IPS-15b (cell line): ENCODE measurements at regions not wholly inside any gene's neighbourhood (a gene's known extent, or its start where the extent isn't known, plus 50 kb on each side); places are given as distances from the start of the nearest gene placed in this dataset.
"Not testable (repeated sequence)": the region's sequence is repeated elsewhere in the genome, so short reads cannot be mapped to it uniquely, and the experiment has no call there.

Experiments
- H3K27me3 ChIP-seq: one replicate; pipeline ENCODE4 v1.6.1; 2013; ENCODE audit warnings: low read length; ENCODE audit not compliant: control insufficient read depth, insufficient read depth
- H3K36me3 ChIP-seq: one replicate; pipeline ENCODE4 v1.6.1; 2013; ENCODE audit warnings: low read length; ENCODE audit not compliant: control insufficient read depth, insufficient read depth
- H3K4me1 ChIP-seq: one replicate; pipeline ENCODE4 v1.6.1; 2013; ENCODE audit warnings: mild to moderate bottlenecking, low read length; ENCODE audit not compliant: control insufficient read depth, insufficient read depth
- H3K4me3 ChIP-seq: one replicate; pipeline ENCODE4 v1.5.1; 2013; ENCODE audit warnings: low read depth, low read length
- H3K9ac ChIP-seq: one replicate; pipeline ENCODE4 v1.6.1; 2013; ENCODE audit warnings: low read depth, mild to moderate bottlenecking, low read length
- H3K9me3 ChIP-seq: one replicate; pipeline ENCODE4 v1.6.1; 2013; ENCODE audit warnings: mild to moderate bottlenecking, low read length; ENCODE audit not compliant: control insufficient read depth, insufficient read depth

- no peak overlapping the region for H3K9ac ChIP-seq
- no peak overlapping the region for H3K4me3 ChIP-seq
- H3K4me1 ChIP-seq = no peaks in the 10 kb centered on the region
- H3K9me3 ChIP-seq = no peaks in the 10 kb centered on the region
- no peaks in the 10 kb centered on the region for H3K27me3 ChIP-seq
- H3K36me3 ChIP-seq = no peaks in the 10 kb centered on the region
These were observed 1565.1 kb downstream of the SI start for GRCh38 chr3:163513149-163513657.

- Histone ChIP-seq H3K4me3 (no peak overlapping the region), H3K36me3 (no peaks in the 10 kb centered on the region), H3K27me3 (no peaks in the 10 kb centered on the region), H3K9me3 (no peaks in the 10 kb centered on the region), H3K9ac (no peak overlapping the region), H3K4me1 (no peaks in the 10 kb centered on the region)
These were observed 1570.1 kb downstream of the SI start for GRCh38 chr3:163508206-163508605.

GRCh38 chr3:163504974-163505373, 1573.3 kb downstream of the SI start:
- H3K36me3 ChIP-seq = no peaks in the 10 kb centered on the region

GRCh38 chr3:163499736-163500219, 1578.5 kb downstream of the SI start:
- not testable (repeated sequence) for H3K9me3 ChIP-seq, H3K27me3 ChIP-seq, H3K4me1 ChIP-seq, H3K9ac ChIP-seq, H3K36me3 ChIP-seq, H3K4me3 ChIP-seq

More at GRCh38 chr3:163504974-163505373, 1573.3 kb downstream of the SI start:
- Histone ChIP-seq H3K4me1 (no peaks in the 10 kb centered on the region), H3K9me3 (no peaks in the 10 kb centered on the region), H3K27me3 (no peaks in the 10 kb centered on the region), H3K9ac (no peak overlapping the region), H3K4me3 (no peak overlapping the region)

- H3K9me3 ChIP-seq = not testable (repeated sequence)
These were observed 1579.2 kb downstream of the SI start for GRCh38 chr3:163498842-163499735.

GRCh38 chr3:163491714-163492113, 1586.6 kb downstream of the SI start:
- no peak overlapping the region for H3K4me3 ChIP-seq
- H3K9ac ChIP-seq = no peak overlapping the region
- no peaks in the 10 kb centered on the region for H3K36me3 ChIP-seq
- no peaks in the 10 kb centered on the region for H3K4me1 ChIP-seq
- H3K27me3 ChIP-seq = no peaks in the 10 kb centered on the region
- no peaks in the 10 kb centered on the region for H3K9me3 ChIP-seq

More at GRCh38 chr3:163498842-163499735, 1579.2 kb downstream of the SI start:
- H3K27me3 ChIP-seq, H3K9ac ChIP-seq, H3K36me3 ChIP-seq, H3K4me1 ChIP-seq: not testable (repeated sequence)
- peak overlapping the region; percentile 11 for H3K4me3 ChIP-seq

GRCh38 chr3:163490119-163490518, 1588.2 kb downstream of the SI start:
- no peak overlapping the region for H3K4me3 ChIP-seq
- no peak overlapping the region for H3K9ac ChIP-seq
- no peaks in the 10 kb centered on the region for H3K36me3 ChIP-seq
- no peaks in the 10 kb centered on the region for H3K4me1 ChIP-seq
- H3K27me3 ChIP-seq = no peaks in the 10 kb centered on the region
- no peaks in the 10 kb centered on the region for H3K9me3 ChIP-seq

- Histone ChIP-seq H3K9me3 (no peaks in the 10 kb centered on the region), H3K9ac (no peak overlapping the region), H3K27me3 (no peaks in the 10 kb centered on the region), H3K4me3 (no peak overlapping the region), H3K36me3 (no peaks in the 10 kb centered on the region), H3K4me1 (no peaks in the 10 kb centered on the region)
These were observed 1595.6 kb downstream of the SI start for GRCh38 chr3:163482695-163483094.

GRCh38 chr3:163481738-163482137, 1596.6 kb downstream of the SI start:
- Histone ChIP-seq H3K9ac (no peak overlapping the region), H3K27me3 (no peaks in the 10 kb centered on the region), H3K4me3 (no peak overlapping the region), H3K4me1 (no peaks in the 10 kb centered on the region), H3K36me3 (no peaks in the 10 kb centered on the region), H3K9me3 (no peaks in the 10 kb centered on the region)

GRCh38 chr3:163476179-163476578, 1602.1 kb downstream of the SI start:
- no peaks in the 10 kb centered on the region for H3K36me3 ChIP-seq
- no peaks in the 10 kb centered on the region for H3K9me3 ChIP-seq
- no peaks in the 10 kb centered on the region for H3K4me1 ChIP-seq
- no peaks in the 10 kb centered on the region for H3K27me3 ChIP-seq
- no peak overlapping the region for H3K9ac ChIP-seq
- no peak overlapping the region for H3K4me3 ChIP-seq

- H3K36me3 ChIP-seq = no peaks in the 10 kb centered on the region
- no peaks in the 10 kb centered on the region for H3K27me3 ChIP-seq
- no peaks in the 10 kb centered on the region for H3K4me1 ChIP-seq
- H3K9ac ChIP-seq = no peak overlapping the region
- H3K9me3 ChIP-seq = no peaks in the 10 kb centered on the region
- H3K4me3 ChIP-seq = no peak overlapping the region
These were observed 1603.5 kb downstream of the SI start for GRCh38 chr3:163474766-163475165.
